HG03432 (cell line): ENCODE measurements at regions not wholly inside any gene's neighbourhood (a gene's known extent, or its start where the extent isn't known, plus 50 kb on each side); places are given as distances from the start of the nearest gene placed in this dataset.

Source experiments
- ATAC-seq: cut with Tn5 transposase; IDR thresholded peaks from one replicate; pipeline ENCODE4 v1.9.1; 2021; ENCODE audit warnings: mild to moderate bottlenecking, moderate library complexity; ENCODE audit not compliant: unreplicated experiment

GRCh38 chr16:85369741-85370528 lies 243.2 kb upstream of the GSE1 start:
- no peak for ATAC-seq

- no peak for ATAC-seq
These were observed 242.6 kb upstream of the GSE1 start for GRCh38 chr16:85370543-85370880.

- no peak for ATAC-seq
These were observed 242.1 kb upstream of the GSE1 start for GRCh38 chr16:85370881-85371651.

GRCh38 chr16:85371948-85372347 lies 241.2 kb upstream of the GSE1 start:
- ATAC-seq, result no peak

- no peak for ATAC-seq
These were observed 240.3 kb upstream of the GSE1 start for GRCh38 chr16:85372627-85373372.

- no peak for ATAC-seq
These were observed 239.2 kb upstream of the GSE1 start for GRCh38 chr16:85373741-85374570.

- no peak for ATAC-seq
These were observed 238.6 kb upstream of the GSE1 start for GRCh38 chr16:85374571-85374872.

GRCh38 chr16:85375282-85375681 lies 237.8 kb upstream of the GSE1 start:
- no peak for ATAC-seq

- no peak for ATAC-seq
These were observed 236.6 kb upstream of the GSE1 start for GRCh38 chr16:85376292-85377095.

- ATAC-seq, result no peak
These were observed 235.6 kb upstream of the GSE1 start for GRCh38 chr16:85377388-85378144.

GRCh38 chr16:85378145-85379040 lies 234.7 kb upstream of the GSE1 start:
- no peak for ATAC-seq

- no peak for ATAC-seq
These were observed 233.8 kb upstream of the GSE1 start for GRCh38 chr16:85379041-85380001.

- no peak for ATAC-seq
These were observed 233.1 kb upstream of the GSE1 start for GRCh38 chr16:85380002-85380395.

GRCh38 chr16:85380905-85381737 lies 232.0 kb upstream of the GSE1 start:
- ATAC-seq, result no peak

- ATAC-seq, result no peak
These were observed 231.2 kb upstream of the GSE1 start for GRCh38 chr16:85381738-85382592.

GRCh38 chr16:85382717-85383118 lies 230.4 kb upstream of the GSE1 start:
- no peak for ATAC-seq
